Cardiac muscle cell (in vitro differentiated cells and primary cell): ENCODE measurements at regions not wholly inside any gene's neighbourhood (a gene's known extent, or its start where the extent isn't known, plus 50 kb on each side); places are given as distances from the start of the nearest gene placed in this dataset.
"Not testable (repeated sequence)": the region's sequence is repeated elsewhere in the genome, so short reads cannot be mapped to it uniquely, and the experiment has no call there.

Experiments used
- DNase-seq, 2 donors: peaks; one replicate each; pipeline versions ENCODE4 v3.0.0 to v3.0.0-alpha.2; 2010 to 2017; ENCODE audit warnings: low read depth in 1 of 2, low spot score in 1 of 2
- H3K27ac ChIP-seq: fragments of 200-600 bp; sonication (generic); 2 replicates; pipeline ENCODE4 v1.5.1; 2016
- H3K27me3 ChIP-seq: fragments of 200-600 bp; sonication (generic); 2 replicates; pipeline ENCODE4 v1.6.0; 2016; ENCODE audit warnings: control low read depth
- H3K36me3 ChIP-seq: fragments of 200-600 bp; sonication (generic); 2 replicates; pipeline ENCODE4 v1.5.1; 2016; ENCODE audit warnings: control low read depth
- H3K4me1 ChIP-seq: fragments of 200-600 bp; sonication (generic); 2 replicates; pipeline ENCODE4 v1.8.1; 2017; ENCODE audit warnings: low read depth, mild to moderate bottlenecking, mixed run types
- H3K4me3 ChIP-seq: fragments of 200-600 bp; sonication (generic); 2 replicates; pipeline ENCODE4 v1.5.1; 2016; ENCODE audit warnings: mild to moderate bottlenecking
- H3K9me3 ChIP-seq: fragments of 200-600 bp; sonication (generic); 2 replicates; pipeline ENCODE4 v1.5.1; 2017; ENCODE audit warnings: low read depth, mild to moderate bottlenecking, control low read depth
- CTCF ChIP-seq: IDR thresholded peaks from 2 replicates; pipeline ENCODE4 v1.5.1; 2012; ENCODE audit warnings: low read depth, mild to moderate bottlenecking, low read length

DNA sequence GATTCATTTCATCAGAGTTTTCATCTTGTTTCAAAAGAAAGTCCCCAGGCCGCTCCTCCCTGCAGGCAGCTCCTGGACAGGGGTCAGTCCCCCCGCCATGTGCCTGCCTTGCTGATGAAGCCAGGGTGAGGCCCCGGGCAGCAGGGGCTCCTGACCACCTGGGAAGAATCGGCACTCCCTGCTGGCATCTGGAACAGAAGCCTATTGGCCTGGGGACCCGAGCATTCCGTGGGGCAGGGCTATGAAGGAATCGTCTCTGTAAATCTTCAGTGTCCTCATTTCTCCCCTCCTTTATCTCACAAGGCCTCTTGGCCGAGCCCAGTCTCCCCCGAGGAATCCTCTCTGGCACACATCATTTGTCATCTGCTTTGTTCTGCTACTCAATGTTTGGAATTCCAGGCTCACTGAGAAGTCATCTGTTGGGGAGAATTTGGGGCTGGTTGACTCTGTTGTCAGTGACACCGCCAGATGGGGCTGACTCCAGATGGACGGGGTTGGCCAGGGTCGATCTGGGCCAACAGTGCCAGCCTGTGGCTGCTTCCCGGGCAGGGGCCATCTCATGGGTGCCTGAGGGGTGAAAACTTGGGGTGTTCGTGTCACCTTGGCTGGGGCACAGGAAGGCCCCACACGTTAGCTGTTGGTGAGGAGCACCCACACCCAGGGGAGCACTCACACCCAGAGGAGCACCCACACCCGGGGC, 184.6 kb downstream of the LAT start:
- not testable (repeated sequence) for DNase-seq, H3K36me3 ChIP-seq, H3K4me3 ChIP-seq, H3K4me1 ChIP-seq, H3K27ac ChIP-seq, H3K27me3 ChIP-seq, H3K9me3 ChIP-seq

- not testable (repeated sequence) for H3K4me3 ChIP-seq, H3K27me3 ChIP-seq, H3K9me3 ChIP-seq, H3K27ac ChIP-seq, H3K36me3 ChIP-seq, DNase-seq, H3K4me1 ChIP-seq
Observed at GRCh38 chr16:29168515-29169259, 183.8 kb downstream of the LAT start.

- not testable (repeated sequence) for H3K36me3 ChIP-seq, DNase-seq, H3K4me3 ChIP-seq, H3K4me1 ChIP-seq, H3K9me3 ChIP-seq, H3K27ac ChIP-seq, H3K27me3 ChIP-seq
Observed at GRCh38 chr16:29164442-29165089, 179.7 kb downstream of the LAT start.

GRCh38 chr16:29160171-29160570, 175.3 kb downstream of the LAT start:
- DNase-seq, H3K4me3 ChIP-seq, H3K4me1 ChIP-seq, H3K27me3 ChIP-seq, H3K36me3 ChIP-seq, H3K9me3 ChIP-seq: not testable (repeated sequence)
- peak overlapping the region; percentile 77 for H3K27ac ChIP-seq

GRCh38 chr16:29159603-29160002, 174.8 kb downstream of the LAT start:
- DNase-seq: peak; percentile 38 to 71
- not testable (repeated sequence) for H3K27me3 ChIP-seq, H3K9me3 ChIP-seq, H3K4me1 ChIP-seq, H3K4me3 ChIP-seq, H3K36me3 ChIP-seq
- peak overlapping the region; percentile 77 for H3K27ac ChIP-seq

GRCh38 chr16:29158785-29159184, 173.9 kb downstream of the LAT start:
- Histone ChIP-seq H3K27ac (no peak overlapping the region), H3K4me3 (no peak overlapping the region), H3K9me3 (no peaks in the 10 kb centered on the region), H3K27me3 (no peaks in the 10 kb centered on the region), H3K36me3 (no peaks in the 10 kb centered on the region), H3K4me1 (no peaks in the 10 kb centered on the region)
- DNase-seq: no peak
- TF ChIP-seq CTCF: no peak

DNA sequence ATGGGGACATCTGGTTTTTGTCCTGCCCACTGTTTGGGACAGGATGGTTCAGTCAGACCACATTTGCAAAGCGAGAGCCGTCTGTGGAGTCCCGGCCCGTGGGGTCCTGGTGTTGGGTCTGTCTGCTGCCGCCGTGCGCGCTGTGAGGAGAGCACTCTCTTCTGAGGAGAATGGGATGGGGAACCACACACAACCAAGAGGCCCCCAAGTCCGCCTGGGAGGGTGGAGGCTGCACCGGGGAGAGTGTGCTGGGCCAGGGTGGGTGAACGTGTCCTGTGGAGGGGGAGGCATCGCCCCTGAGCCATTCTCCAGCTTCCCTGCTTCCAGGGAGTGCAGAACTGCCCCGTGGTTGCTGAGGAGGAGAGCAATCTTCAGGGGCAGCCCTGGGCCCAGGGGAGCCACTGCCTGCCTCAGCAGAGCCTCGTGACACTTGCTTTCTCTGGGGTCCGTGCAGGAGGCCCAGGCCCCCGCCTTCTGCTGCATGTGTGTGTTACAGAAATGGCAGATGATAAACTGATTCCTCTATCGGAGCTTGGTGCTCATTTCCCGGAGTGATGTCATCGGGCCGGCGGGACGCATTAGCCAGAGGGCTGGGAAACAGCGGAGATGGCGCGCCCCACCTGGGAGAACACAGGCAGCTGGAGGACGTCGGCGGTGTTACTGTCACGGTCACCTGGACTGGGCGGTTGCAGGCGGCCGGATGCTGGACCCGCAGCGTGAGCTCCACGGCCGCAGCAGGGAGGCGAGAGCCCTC, 173.4 kb downstream of the LAT start:
- not testable (repeated sequence) for H3K27ac ChIP-seq, H3K4me1 ChIP-seq, H3K4me3 ChIP-seq, H3K27me3 ChIP-seq, DNase-seq, H3K9me3 ChIP-seq, H3K36me3 ChIP-seq

DNA sequence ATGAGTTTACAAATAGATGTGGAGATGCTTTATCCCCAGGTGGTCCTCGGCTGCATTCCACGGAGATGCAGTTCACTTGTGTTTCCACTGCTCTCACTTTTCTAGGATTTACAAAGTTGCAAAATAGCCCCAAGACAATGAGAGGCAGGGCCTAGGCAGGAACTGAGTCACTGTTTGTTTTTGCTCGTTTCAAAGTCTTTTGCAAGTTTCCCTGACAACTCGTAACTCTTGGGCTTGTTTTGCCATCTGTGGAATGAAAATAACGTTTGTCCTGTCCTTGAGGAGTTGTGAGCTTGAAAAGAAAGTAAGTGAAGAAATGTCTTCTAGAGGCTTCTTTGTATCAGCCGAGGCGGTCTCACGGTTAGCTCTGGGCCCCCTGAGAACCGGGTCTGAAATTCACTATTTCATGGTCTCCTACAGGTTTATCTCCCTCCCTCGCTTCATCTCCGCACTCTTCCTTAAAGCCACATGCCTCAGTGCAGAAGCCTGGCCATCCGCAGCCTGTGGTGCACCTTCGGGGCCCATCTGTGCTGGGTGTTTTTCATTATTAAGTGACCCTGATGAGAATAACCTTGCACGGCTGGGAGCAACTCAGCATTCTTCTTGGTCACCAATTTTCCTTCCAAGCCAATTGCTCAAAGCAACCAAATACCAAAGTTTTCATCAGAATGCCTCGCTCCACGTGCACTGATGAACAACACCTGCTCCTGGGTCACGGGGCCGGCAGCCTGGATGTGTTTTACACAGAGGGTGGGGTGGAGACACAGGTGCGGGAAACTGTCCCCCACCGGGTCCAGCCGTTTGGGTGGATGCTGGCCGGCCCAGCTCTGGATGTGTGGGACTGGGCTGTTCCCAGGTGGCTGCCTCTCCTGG, 172.4 kb downstream of the LAT start:
- peak in 1 of 2 donors; percentile 97 for DNase-seq
- not testable (repeated sequence) for H3K4me3 ChIP-seq, H3K9me3 ChIP-seq, H3K27ac ChIP-seq, H3K4me1 ChIP-seq, H3K27me3 ChIP-seq, H3K36me3 ChIP-seq
